ENCODE measurements at regions not wholly inside any gene's neighbourhood (a gene's known extent, or its start where the extent isn't known, plus 50 kb on each side); places are given as distances from the start of the nearest gene placed in this dataset.

DNA sequence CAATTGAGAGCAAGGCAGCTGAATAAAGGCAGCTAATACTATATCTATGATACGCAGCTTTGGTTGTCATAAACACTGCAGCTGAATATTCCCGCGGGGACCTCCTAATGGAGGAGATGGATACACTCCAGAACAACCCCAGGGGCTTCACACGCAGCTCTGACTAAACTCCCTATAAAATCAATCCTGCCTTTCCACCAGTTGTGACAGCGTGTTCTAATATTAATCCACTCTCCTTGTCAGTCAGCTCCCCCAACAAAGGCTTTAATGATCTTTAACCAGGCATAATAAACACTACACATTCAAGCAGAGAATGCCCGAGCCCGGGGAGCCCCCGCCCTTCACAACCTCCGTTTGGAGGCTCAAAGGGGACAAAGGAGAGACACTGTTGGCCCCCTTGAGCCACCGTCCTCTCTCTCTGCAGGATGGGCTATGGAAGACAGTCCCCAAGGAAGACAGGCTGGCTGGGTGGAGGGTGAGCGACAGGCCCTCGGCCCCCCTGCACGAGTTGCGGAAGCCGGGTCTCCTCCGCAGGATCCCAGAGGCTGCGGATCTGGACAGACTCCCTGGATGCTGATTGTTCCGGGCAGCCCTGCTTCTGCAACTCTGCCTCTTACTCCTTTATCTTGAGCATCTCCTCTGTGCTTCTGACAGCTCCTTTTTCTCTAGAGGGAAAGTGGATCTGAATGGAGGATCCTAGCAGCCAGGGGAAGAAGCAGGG is 565.2 kb downstream of the BUD13 start:
- TF ChIP-seq CREB1 (CRISPR knock-in tag; IDR thresholded peaks at IDR 0.05; ENCODE audit: low read depth): no peak
- TF ChIP-seq CTCF (conservative IDR thresholded peaks at IDR 0.05; ENCODE audit: low read depth in 2 of 2): no peak
